ENCODE measurements at regions not wholly inside any gene's neighbourhood (a gene's known extent, or its start where the extent isn't known, plus 50 kb on each side); places are given as distances from the start of the nearest gene placed in this dataset.
"Not testable (repeated sequence)": the region's sequence is repeated elsewhere in the genome, so short reads cannot be mapped to it uniquely, and the experiment has no call there.

DNA sequence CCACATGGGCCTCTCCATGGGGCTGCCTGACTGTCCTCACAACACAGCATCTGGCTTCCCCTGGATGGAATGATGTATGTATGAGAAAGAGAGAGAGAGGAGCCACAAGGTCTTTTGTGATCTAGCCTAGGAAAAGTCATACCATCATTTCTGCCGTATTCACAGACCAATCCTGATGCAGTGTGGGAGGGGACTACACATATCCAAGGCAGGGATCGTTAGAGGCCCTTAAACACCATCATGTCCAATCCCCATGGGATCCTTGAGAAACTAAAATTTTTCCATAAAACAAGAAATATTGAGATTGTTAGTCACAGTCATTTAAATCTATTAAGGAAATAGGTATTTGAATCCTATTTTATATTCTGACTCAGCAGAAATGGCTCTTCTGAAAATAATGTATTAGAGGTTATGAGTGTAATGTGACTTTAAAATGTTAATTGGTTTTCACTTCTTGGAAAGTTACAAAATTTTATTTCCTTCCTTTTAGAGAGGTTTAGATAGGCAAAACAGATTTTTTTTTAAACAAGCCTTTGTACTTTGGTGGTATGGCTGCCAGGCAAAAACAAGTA, 65.1 kb upstream of the TSC22D2 start:
- no peak overlapping the region for H3K27ac ChIP-seq (ENCODE audit: low read depth, low read length)
- H3K4me1 ChIP-seq (ENCODE audit: insufficient read depth, low read length): peaks cover 9% of the 10 kb centered on the region
- H3K36me3 ChIP-seq (ENCODE audit: insufficient read depth, low read length): no peaks in the 10 kb centered on the region

DNA sequence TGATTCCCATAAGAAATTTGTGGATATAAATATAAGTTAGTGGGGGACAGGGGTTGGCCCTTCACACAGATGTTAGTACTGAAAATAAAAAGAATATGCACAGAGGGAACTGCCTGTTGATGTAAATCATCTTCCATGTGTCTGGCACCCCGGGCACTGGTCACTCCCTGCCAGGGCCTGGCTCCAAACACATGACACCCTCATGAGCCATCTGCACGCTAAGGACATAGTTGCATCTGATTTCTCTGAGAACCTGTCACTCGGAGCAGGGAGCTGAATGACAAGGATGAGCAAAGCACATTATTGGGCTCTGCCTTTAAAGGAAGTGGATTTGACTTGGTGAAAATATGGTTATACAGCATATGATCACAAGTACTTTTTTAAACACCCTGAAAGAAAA, 66.2 kb upstream of the TSC22D2 start:
- Histone ChIP-seq H3K4me1 (ENCODE audit: insufficient read depth, low read length) (peaks cover 2% of the 10 kb centered on the region), H3K9me3 (ENCODE audit: low read length) (no peaks in the 10 kb centered on the region), H3K4me3 (ENCODE audit: low read depth in 1 of 2, low read length in 2 of 2) (no peak overlapping the region), H3K36me3 (ENCODE audit: insufficient read depth, low read length) (no peaks in the 10 kb centered on the region), H3K27me3 (ENCODE audit: control insufficient read depth in 1 of 2, insufficient read depth in 2 of 2, low read length in 2 of 2) (no peaks in the 10 kb centered on the region), H3K9ac (ENCODE audit: low read length) (no peak overlapping the region), H3K27ac (ENCODE audit: low read depth, low read length) (no peak overlapping the region)

More for the DNA sequence above, 65.1 kb upstream of the TSC22D2 start:
- Histone ChIP-seq H3K9ac (ENCODE audit: low read length) (no peak overlapping the region), H3K27me3 (ENCODE audit: control insufficient read depth in 1 of 2, insufficient read depth in 2 of 2, low read length in 2 of 2) (no peaks in the 10 kb centered on the region), H3K4me3 (ENCODE audit: low read depth in 1 of 2, low read length in 2 of 2) (no peak overlapping the region), H3K9me3 (ENCODE audit: low read length) (no peaks in the 10 kb centered on the region)

DNA sequence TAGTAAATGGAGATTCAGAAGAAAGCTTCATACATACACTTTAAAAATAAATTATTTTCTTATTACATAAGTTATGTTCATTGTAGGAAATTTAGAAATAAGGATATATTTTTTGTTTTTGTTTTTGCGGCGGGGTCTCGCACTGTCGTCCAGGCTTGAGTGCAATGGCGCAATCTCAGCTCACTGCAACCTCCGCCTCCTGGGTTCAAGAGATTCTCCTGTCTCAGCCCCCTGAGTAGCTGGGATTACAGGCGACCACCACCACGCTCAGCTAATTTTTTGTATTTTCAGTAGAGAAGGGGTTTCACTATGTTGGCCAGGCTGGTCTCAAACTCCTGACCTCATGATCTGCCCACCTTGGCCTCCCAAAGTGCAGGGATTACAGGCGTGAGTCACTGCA, 71.7 kb upstream of the TSC22D2 start:
- H3K4me1 ChIP-seq (ENCODE audit: insufficient read depth, low read length); H3K4me3 ChIP-seq (ENCODE audit: low read depth in 1 of 2, low read length in 2 of 2); H3K27ac ChIP-seq (ENCODE audit: low read depth, low read length); H3K9ac ChIP-seq (ENCODE audit: low read length); H3K27me3 ChIP-seq (ENCODE audit: control insufficient read depth in 1 of 2, insufficient read depth in 2 of 2, low read length in 2 of 2); H3K36me3 ChIP-seq (ENCODE audit: insufficient read depth, low read length); H3K9me3 ChIP-seq (ENCODE audit: low read length): not testable (repeated sequence)

DNA sequence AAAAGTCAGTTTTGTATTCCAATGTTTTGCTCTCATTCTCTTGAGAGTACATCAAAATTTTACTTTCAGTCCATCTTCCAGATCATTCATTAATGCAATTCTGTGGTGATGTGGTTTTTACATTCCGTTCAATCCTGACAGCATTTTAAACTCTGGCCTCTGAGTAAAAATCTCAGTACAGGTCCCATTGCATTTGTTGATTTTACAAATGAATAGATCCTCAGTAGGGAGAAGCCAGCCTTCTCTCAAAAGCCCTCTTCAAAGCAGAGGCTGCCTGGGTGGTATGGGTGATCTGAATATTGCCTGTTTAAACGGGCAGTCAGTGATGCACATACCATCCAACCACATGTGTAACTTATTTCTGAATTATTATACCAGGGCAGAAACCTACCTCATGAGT, 72.5 kb upstream of the TSC22D2 start:
- Histone ChIP-seq H3K36me3 (ENCODE audit: insufficient read depth, low read length) (no peaks in the 10 kb centered on the region), H3K4me3 (ENCODE audit: low read depth in 1 of 2, low read length in 2 of 2) (no peak overlapping the region), H3K27me3 (ENCODE audit: control insufficient read depth in 1 of 2, insufficient read depth in 2 of 2, low read length in 2 of 2) (no peaks in the 10 kb centered on the region), H3K4me1 (ENCODE audit: insufficient read depth, low read length) (no peaks in the 10 kb centered on the region), H3K9ac (ENCODE audit: low read length) (no peak overlapping the region), H3K9me3 (ENCODE audit: low read length) (no peaks in the 10 kb centered on the region), H3K27ac (ENCODE audit: low read depth, low read length) (no peak overlapping the region)

DNA sequence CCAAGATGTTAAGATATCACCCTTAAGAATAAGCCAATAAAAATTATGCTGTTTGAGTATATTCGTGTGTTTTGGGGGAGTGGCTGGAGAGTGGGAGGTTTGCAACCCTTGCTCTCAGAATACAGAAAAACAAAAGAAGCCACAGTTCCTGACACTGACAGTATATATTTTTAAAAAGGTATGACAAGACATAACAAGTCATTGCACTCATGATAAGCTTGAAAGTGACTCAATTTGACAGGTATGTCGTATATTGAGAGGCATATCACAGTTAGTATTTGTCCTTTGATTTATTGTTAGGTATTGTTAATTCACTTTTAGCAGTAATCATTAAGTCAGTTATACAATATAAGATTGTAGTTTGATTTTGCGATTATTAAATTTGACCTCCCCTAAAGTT, 73.1 kb upstream of the TSC22D2 start:
- H3K9ac ChIP-seq (ENCODE audit: low read length): no peak overlapping the region
- H3K36me3 ChIP-seq (ENCODE audit: insufficient read depth, low read length): no peaks in the 10 kb centered on the region
- no peaks in the 10 kb centered on the region for H3K27me3 ChIP-seq (ENCODE audit: control insufficient read depth in 1 of 2, insufficient read depth in 2 of 2, low read length in 2 of 2)
- H3K4me1 ChIP-seq (ENCODE audit: insufficient read depth, low read length): no peaks in the 10 kb centered on the region
- no peak overlapping the region for H3K27ac ChIP-seq (ENCODE audit: low read depth, low read length)
- no peak overlapping the region for H3K4me3 ChIP-seq (ENCODE audit: low read depth in 1 of 2, low read length in 2 of 2)
- H3K9me3 ChIP-seq (ENCODE audit: low read length): no peaks in the 10 kb centered on the region

DNA sequence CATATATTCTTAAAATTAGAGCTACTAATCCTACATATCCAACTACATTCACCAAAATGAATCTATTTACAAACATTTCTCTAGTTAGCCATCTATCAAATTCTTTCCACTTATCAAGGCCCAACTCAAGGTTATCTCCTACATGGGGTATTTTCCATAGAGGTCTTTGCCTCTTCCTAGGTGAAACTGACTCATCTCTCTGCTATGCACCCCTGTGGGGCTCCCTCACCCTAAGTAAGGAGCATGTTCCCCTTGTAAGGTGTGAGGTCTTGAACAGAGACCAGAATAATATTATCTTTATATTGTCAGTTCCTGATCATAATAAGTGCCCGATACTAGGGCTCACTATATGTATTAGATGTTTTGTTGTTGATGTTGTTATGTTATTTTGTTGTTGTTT, 74.6 kb upstream of the TSC22D2 start:
- H3K4me3 ChIP-seq (ENCODE audit: low read depth in 1 of 2, low read length in 2 of 2): no peak overlapping the region
- H3K4me1 ChIP-seq (ENCODE audit: insufficient read depth, low read length): no peaks in the 10 kb centered on the region
- no peak overlapping the region for H3K27ac ChIP-seq (ENCODE audit: low read depth, low read length)
- no peaks in the 10 kb centered on the region for H3K27me3 ChIP-seq (ENCODE audit: control insufficient read depth in 1 of 2, insufficient read depth in 2 of 2, low read length in 2 of 2)
- H3K9ac ChIP-seq (ENCODE audit: low read length): no peak overlapping the region
- no peaks in the 10 kb centered on the region for H3K9me3 ChIP-seq (ENCODE audit: low read length)
- no peaks in the 10 kb centered on the region for H3K36me3 ChIP-seq (ENCODE audit: insufficient read depth, low read length)

DNA sequence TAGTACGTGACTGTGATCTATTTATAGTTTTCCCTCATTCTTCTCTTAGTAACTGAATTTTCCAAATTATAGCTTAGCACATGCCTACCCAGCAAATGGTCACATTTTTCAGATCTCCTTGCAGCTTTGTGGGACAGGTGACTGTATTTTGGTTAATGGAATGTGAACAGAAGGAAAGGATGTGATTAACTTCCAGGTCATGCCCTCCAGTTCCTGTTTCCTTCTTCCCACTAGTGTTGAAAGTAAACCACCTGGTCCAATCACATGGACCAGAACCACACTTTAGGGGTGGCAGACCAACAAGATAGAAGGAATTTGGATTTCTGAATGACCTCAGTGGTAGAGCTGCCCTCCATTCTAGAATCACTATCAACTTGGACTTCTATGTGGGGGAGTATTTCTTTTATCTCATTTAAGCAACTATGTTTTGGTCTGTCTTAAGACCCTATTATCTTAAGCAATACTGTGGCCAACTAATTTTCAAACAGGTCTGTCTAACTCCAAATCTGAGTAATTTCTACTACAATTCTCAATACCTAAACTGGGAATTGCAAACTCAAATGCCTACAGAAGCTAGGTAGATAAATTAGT, 76.0 kb upstream of the TSC22D2 start:
- H3K36me3 ChIP-seq (ENCODE audit: insufficient read depth, low read length): no peaks in the 10 kb centered on the region
- no peaks in the 10 kb centered on the region for H3K9me3 ChIP-seq (ENCODE audit: low read length)
- no peak overlapping the region for H3K4me3 ChIP-seq (ENCODE audit: low read depth in 1 of 2, low read length in 2 of 2)
- H3K27me3 ChIP-seq (ENCODE audit: control insufficient read depth in 1 of 2, insufficient read depth in 2 of 2, low read length in 2 of 2): no peaks in the 10 kb centered on the region
- H3K4me1 ChIP-seq (ENCODE audit: insufficient read depth, low read length): no peaks in the 10 kb centered on the region
- no peak overlapping the region for H3K9ac ChIP-seq (ENCODE audit: low read length)
- no peak overlapping the region for H3K27ac ChIP-seq (ENCODE audit: low read depth, low read length)

DNA sequence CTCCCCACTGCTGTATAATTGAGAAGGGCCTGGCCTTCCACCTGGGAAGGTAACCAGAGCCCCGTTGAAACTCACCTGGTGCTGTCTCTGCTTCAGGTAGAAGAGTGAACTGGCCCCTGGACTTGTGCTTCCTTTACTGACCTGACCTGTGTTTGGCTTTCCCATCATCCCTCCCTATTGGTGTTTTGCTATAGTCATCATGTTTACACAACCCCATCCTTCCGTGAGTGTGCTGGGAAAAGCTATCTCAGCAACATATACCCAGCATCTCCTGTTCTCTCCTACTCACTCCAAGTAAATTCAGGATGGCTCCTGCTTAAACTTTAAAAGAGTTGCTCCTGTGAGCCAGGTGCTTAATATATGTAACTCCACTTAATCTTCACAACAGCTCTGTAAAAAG, 77.2 kb upstream of the TSC22D2 start:
- Histone ChIP-seq H3K9ac (ENCODE audit: low read length) (no peak overlapping the region), H3K27ac (ENCODE audit: low read depth, low read length) (no peak overlapping the region)

DNA sequence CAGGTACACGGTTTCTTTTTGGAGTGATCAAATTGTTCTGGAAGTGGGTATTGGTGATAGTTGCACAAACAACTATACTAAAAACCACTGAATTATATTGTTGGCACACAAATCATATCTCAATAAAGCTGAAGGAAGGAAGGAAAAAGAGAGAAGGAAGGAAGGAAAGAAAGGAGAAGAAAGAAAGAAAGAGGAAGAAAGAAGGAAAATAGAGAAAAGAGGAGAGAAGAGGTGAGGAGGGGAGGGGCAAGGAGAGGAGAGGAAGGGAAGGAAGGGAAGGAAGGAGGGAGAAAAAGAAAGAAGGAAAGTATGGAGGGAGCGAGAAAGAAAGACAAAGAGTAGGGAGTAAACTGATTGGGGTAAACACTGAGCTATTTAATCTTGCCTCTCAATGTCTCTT, 77.9 kb upstream of the TSC22D2 start:
- Histone ChIP-seq H3K27ac (ENCODE audit: low read depth, low read length) (no peak overlapping the region), H3K4me1 (ENCODE audit: insufficient read depth, low read length) (no peaks in the 10 kb centered on the region), H3K27me3 (ENCODE audit: control insufficient read depth in 1 of 2, insufficient read depth in 2 of 2, low read length in 2 of 2) (no peaks in the 10 kb centered on the region), H3K9ac (ENCODE audit: low read length) (no peak overlapping the region), H3K4me3 (ENCODE audit: low read depth in 1 of 2, low read length in 2 of 2) (no peak overlapping the region), H3K9me3 (ENCODE audit: low read length) (no peaks in the 10 kb centered on the region), H3K36me3 (ENCODE audit: insufficient read depth, low read length) (no peaks in the 10 kb centered on the region)

More for the DNA sequence above, 77.2 kb upstream of the TSC22D2 start:
- Histone ChIP-seq H3K27me3 (ENCODE audit: control insufficient read depth in 1 of 2, insufficient read depth in 2 of 2, low read length in 2 of 2) (no peaks in the 10 kb centered on the region), H3K4me3 (ENCODE audit: low read depth in 1 of 2, low read length in 2 of 2) (no peak overlapping the region), H3K9me3 (ENCODE audit: low read length) (no peaks in the 10 kb centered on the region), H3K36me3 (ENCODE audit: insufficient read depth, low read length) (no peaks in the 10 kb centered on the region), H3K4me1 (ENCODE audit: insufficient read depth, low read length) (no peaks in the 10 kb centered on the region)

DNA sequence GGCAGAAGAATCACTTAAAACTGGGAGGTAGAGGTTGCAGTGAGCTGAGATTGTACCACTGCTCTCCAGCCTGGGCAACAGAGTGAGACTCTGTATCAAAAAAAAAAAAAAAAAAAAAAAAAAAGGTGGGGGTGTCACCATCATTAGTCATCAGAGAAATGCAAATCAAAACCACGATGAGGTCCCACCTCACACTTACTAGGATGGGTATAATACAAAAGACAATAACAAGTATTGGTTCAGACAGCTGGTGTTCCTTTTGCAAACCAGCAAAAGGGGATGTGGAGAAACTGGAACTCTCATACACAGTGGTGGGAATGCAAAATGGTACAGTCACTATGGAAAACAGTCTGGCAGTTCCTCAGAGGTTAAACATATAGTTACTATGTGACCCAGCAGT, 78.7 kb upstream of the TSC22D2 start:
- no peaks in the 10 kb centered on the region for H3K27me3 ChIP-seq (ENCODE audit: control insufficient read depth in 1 of 2, insufficient read depth in 2 of 2, low read length in 2 of 2)
- no peak overlapping the region for H3K4me3 ChIP-seq (ENCODE audit: low read depth in 1 of 2, low read length in 2 of 2)
- H3K9me3 ChIP-seq (ENCODE audit: low read length): no peaks in the 10 kb centered on the region
- no peak overlapping the region for H3K9ac ChIP-seq (ENCODE audit: low read length)
- H3K4me1 ChIP-seq (ENCODE audit: insufficient read depth, low read length): no peaks in the 10 kb centered on the region
- H3K36me3 ChIP-seq (ENCODE audit: insufficient read depth, low read length): no peaks in the 10 kb centered on the region
- H3K27ac ChIP-seq (ENCODE audit: low read depth, low read length): no peak overlapping the region

DNA sequence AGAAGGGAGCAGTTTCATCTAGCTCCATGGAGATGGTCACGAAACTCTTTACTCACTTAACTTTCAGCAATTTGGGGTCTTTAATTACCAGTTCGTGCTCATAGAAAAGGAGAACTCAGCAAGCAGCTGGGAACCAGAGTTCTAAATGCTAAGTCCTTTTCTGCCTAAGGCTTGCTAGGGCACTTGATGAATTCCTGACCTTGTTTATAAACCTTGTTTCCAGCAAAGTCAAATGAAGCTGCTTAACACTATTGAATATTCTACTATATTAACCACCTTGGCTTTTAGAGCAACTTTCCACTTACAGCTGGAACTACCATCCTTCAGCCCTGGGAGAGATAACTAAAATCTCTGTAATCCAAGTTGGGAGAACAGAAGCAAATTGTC, 79.5 kb upstream of the TSC22D2 start:
- no peaks in the 10 kb centered on the region for H3K27me3 ChIP-seq (ENCODE audit: control insufficient read depth in 1 of 2, insufficient read depth in 2 of 2, low read length in 2 of 2)
- no peak overlapping the region for H3K4me3 ChIP-seq (ENCODE audit: low read depth in 1 of 2, low read length in 2 of 2)
- no peaks in the 10 kb centered on the region for H3K9me3 ChIP-seq (ENCODE audit: low read length)
- no peaks in the 10 kb centered on the region for H3K36me3 ChIP-seq (ENCODE audit: insufficient read depth, low read length)
- no peaks in the 10 kb centered on the region for H3K4me1 ChIP-seq (ENCODE audit: insufficient read depth, low read length)
- no peak overlapping the region for H3K27ac ChIP-seq (ENCODE audit: low read depth, low read length)
- no peak overlapping the region for H3K9ac ChIP-seq (ENCODE audit: low read length)
